ENCODE measurements at regions not wholly inside any gene's neighbourhood (a gene's known extent, or its start where the extent isn't known, plus 50 kb on each side); places are given as distances from the start of the nearest gene placed in this dataset.
A peak's percentile ranks its signal among the peaks of the same experiment; 100 is the strongest.
"Not testable (repeated sequence)": the region's sequence is repeated elsewhere in the genome, so short reads cannot be mapped to it uniquely, and the experiment has no call there.

DNA sequence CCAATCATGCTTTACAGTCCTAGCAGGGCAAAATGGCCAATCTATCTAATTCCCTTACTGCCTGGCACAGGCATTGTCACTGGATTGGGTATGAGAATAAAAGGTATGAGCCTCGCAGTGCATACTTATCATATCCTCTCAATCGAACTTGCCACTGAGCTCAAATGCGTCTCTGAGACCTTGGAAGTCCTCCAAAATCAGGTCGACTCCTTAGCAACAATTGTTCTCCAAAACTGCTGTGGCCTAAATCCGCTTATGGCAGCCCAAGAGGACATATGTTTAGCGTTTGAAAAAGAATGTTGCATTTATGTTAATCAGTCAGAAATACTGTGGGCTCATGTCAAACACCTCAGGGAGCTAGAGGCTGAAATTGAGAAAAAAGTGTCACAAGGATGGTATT lies 69.7 kb downstream of the SPIN4 start:
- Mint-ChIP-seq H3K36me3 (ENCODE audit: low read depth) (no peaks in the 10 kb centered on the region), H3K27ac (no peak overlapping the region), H3K4me3 (no peak overlapping the region), H3K27me3 (no peaks in the 10 kb centered on the region), H3K9me3 (peaks cover 8% of the 10 kb centered on the region), H3K4me1 (ENCODE audit: low read depth) (no peaks in the 10 kb centered on the region)
- ChIA-PET CTCF (interaction anchor here (0.9 kb wide), 1 partner anchor 9 kb away, joined by 3 read pairs; no protein-coding TSS in a partner anchor), POLR2A (no interaction called here)
- DNase-seq (no peak), ATAC-seq (no peak)
- intact Hi-C loops (cut with micrococcal nuclease), result no loop called here
- TF ChIP-seq, protein P1, sequence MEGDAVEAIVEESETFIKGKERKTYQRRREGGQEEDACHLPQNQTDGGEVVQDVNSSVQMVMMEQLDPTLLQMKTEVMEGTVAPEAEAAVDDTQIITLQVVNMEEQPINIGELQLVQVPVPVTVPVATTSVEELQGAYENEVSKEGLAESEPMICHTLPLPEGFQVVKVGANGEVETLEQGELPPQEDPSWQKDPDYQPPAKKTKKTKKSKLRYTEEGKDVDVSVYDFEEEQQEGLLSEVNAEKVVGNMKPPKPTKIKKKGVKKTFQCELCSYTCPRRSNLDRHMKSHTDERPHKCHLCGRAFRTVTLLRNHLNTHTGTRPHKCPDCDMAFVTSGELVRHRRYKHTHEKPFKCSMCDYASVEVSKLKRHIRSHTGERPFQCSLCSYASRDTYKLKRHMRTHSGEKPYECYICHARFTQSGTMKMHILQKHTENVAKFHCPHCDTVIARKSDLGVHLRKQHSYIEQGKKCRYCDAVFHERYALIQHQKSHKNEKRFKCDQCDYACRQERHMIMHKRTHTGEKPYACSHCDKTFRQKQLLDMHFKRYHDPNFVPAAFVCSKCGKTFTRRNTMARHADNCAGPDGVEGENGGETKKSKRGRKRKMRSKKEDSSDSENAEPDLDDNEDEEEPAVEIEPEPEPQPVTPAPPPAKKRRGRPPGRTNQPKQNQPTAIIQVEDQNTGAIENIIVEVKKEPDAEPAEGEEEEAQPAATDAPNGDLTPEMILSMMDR (IDR thresholded peaks at IDR 0.05), result no peak

DNA sequence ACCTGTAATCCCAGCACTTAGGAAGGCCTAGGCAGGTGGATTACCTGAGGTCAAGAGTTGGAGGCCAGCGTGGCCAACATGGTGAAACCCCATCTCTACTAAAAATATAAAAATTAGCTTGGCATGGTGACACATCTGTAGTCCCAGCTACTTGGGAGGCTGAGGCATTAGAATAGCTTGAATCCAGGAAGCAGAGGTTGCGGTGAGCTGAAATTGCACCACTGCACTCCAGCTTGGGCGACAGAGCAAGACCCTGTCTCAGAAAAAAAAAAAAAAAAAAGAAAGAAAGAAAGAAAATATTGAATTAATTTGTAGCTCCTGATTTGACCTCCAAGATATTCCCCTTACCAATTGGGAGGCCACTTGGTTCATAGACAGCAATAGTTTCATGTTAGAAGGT lies 73.7 kb downstream of the SPIN4 start:
- H3K36me3 Mint-ChIP-seq (ENCODE audit: low read depth); intact Hi-C loops (cut with micrococcal nuclease); ATAC-seq; H3K9me3 Mint-ChIP-seq; H3K27ac Mint-ChIP-seq; POLR2A ChIA-PET; H3K4me1 Mint-ChIP-seq (ENCODE audit: low read depth); CTCF ChIA-PET; H3K27me3 Mint-ChIP-seq; DNase-seq; H3K4me3 Mint-ChIP-seq: not testable (repeated sequence)

DNA sequence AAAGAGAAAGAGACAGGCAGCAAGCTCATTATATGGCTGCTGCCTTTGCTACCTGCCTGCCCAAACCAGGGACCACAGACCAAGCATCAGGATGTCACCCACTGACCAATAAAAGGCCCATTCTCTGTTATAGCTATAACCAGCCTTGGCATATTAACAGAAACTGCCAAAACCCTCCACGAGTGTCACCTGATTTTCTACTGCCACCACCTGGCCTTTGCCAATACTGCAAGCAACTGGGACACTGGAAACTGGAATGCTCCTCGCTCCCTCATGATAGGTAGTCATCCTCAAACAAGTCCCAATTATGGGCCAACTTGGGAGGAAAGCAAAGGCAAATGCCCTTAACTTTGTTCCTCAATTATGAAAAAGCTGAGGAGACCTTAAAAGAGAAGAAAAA lies 76.0 kb downstream of the SPIN4 start:
- intact Hi-C loops (cut with micrococcal nuclease), result no loop called here
- ATAC-seq (peak; percentile 37), DNase-seq (peak; percentile 57)
- Mint-ChIP-seq H3K36me3 (ENCODE audit: low read depth) (no peaks in the 10 kb centered on the region), H3K27me3 (no peaks in the 10 kb centered on the region), H3K27ac (no peak overlapping the region), H3K4me1 (ENCODE audit: low read depth) (no peaks in the 10 kb centered on the region), H3K9me3 (no peaks in the 10 kb centered on the region), H3K4me3 (no peak overlapping the region)
- POLR2A ChIA-PET, result no interaction called here
- TF ChIP-seq, protein P1 (IDR thresholded peaks at IDR 0.05), result peak; percentile 57
- CTCF ChIA-PET, result interaction anchor here (0.8 to 2.4 kb wide), 4 partner anchors 10 to 76 kb away, joined by 3 to 12 read pairs (median 7); partner anchors contain the start of gene SPIN4

DNA sequence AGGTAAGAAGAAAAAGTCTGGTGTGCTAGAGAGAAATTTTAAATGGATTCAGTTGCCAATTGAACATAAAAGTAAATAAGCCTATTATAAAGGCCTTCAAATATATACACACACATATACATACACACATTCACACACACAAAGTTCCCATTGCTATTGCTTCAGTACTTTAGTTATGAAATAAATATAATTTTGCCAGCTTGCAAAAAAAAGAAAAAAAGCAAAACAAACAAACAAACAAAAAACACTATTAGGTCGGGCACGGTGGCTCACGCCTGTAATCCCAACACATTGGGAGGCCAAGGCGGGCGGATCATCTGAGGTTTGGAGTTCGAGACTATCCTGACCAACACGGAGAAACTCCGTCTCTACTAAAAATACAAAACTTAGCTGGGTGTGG lies 80.3 kb downstream of the SPIN4 start:
- H3K36me3 Mint-ChIP-seq (ENCODE audit: low read depth), result no peaks in the 10 kb centered on the region
- no peak for DNase-seq
- H3K27ac Mint-ChIP-seq, result no peak overlapping the region
- CTCF ChIA-PET, result no interaction called here
- intact Hi-C loops (cut with micrococcal nuclease), result no loop called here
- no peaks in the 10 kb centered on the region for H3K9me3 Mint-ChIP-seq
- POLR2A ChIA-PET, result no interaction called here
- H3K27me3 Mint-ChIP-seq, result no peaks in the 10 kb centered on the region
- TF ChIP-seq, protein P1 (IDR thresholded peaks at IDR 0.05), result no peak
- no peak overlapping the region for H3K4me3 Mint-ChIP-seq
- ATAC-seq, result no peak
- H3K4me1 Mint-ChIP-seq (ENCODE audit: low read depth), result no peaks in the 10 kb centered on the region

DNA sequence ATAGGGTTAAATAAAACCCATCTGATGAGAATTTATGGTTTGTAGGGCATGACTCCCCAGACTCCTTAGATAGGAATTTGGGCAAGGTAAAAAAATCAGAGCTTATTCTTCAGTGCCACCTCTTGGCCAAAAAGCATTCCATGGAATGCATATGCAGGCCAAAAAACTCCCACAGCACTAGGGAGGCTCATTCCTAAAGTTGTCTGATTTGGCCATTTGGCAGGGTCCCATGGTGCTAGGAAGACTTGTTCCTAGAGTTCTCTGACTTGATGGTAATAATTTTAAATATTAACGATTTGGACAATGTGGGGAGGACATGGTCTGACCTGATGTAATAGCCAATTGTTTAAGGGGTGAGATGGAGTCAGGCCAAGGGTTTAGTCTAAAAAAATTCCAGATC lies 93.0 kb downstream of the SPIN4 start:
- ChIA-PET POLR2A (no interaction called here), CTCF (interaction anchor here (0.7 kb wide), 1 partner anchor 17 kb away, joined by 3 read pairs; no protein-coding TSS in a partner anchor)
- Mint-ChIP-seq H3K4me3 (no peak overlapping the region), H3K36me3 (ENCODE audit: low read depth) (no peaks in the 10 kb centered on the region), H3K4me1 (ENCODE audit: low read depth) (no peaks in the 10 kb centered on the region), H3K9me3 (peaks cover 1% of the 10 kb centered on the region), H3K27me3 (no peaks in the 10 kb centered on the region), H3K27ac (no peak overlapping the region)
- ATAC-seq, result no peak
- no peak for DNase-seq
- intact Hi-C loops (cut with micrococcal nuclease), result no loop called here
- TF ChIP-seq, protein P1 (IDR thresholded peaks at IDR 0.05), result no peak

Data from activated CD8-positive, alpha-beta T cell treated with anti-CD3 and anti-CD28 coated beads for 36 hours (primary cell).